ENCODE measurements at regions not wholly inside any gene's neighbourhood (a gene's known extent, or its start where the extent isn't known, plus 50 kb on each side); places are given as distances from the start of the nearest gene placed in this dataset.

DNA sequence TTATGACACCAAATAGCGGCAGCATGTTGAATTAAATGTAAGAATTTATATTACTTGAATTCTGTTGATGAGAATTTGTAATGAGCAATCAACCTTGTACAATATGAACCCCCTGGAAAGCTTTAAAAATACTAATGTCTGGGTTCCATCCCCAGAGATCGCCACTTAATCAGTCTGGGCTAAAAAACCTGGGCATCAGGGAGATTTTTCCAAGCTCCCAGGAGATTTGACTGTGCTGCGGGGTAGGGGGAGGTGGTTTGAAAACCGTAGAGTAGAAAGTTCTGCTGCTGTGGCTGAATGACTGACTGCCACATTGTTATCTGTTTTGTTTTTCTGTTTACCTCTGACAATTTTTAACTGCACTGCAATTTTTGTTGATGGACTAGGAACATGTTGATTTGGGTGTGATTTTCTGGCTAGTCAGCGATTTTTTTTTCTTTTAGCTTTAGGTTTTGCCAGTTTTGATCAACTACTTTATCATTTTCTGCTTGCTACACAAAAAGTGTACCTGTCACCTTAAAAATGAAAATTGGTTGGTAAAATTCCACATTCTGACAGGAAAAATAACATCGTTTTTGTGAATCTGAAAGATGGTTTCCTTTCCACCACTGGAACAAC is 79.3 kb downstream of the PCTP start:
- H3K4me3 ChIP-seq (ENCODE audit: low read length), result no peak overlapping the region

DNA sequence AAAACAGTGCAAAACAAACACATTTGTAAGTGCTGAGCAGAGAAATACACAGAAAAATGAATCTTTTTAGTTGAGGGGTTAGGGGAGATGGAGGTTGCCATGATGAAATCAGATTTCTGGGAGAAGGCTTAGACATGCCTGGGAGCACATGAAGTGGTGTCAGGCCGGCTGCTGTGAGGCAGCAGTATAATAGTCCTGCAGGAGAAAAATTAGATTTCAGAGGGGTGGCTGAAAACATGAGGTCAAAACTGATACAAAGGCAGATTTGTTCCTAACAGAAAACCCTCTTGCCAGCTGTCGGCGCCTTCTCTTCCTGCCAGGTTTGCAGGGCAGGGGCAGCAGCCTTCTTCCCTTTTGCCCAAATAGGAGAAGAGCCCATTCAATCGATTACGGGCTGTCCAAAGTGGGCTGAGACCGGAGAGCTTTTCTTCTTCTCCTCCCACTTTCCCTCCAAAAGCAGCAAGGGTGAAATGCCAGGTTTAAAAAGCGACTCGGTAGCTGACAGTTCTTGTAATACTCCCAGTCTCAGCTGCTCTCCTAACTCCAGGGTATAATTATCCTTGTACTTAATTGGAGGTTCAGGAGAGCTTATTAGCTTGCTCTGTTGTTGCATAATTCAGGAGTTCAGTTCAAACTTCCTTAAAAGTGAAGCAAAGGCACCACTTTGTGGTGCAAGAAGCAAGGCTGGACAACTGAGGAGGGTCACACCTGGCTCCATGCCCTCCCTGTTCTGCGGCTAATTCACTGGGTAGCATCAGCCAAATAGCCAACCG is 80.0 kb downstream of the PCTP start:
- H3K4me3 ChIP-seq (ENCODE audit: low read length), result no peak overlapping the region
- no peak for DNase-seq (ENCODE audit: low read depth, low spot score)

More for the DNA sequence above, 79.3 kb downstream of the PCTP start:
- no peak for DNase-seq (ENCODE audit: low read depth, low spot score)

DNA sequence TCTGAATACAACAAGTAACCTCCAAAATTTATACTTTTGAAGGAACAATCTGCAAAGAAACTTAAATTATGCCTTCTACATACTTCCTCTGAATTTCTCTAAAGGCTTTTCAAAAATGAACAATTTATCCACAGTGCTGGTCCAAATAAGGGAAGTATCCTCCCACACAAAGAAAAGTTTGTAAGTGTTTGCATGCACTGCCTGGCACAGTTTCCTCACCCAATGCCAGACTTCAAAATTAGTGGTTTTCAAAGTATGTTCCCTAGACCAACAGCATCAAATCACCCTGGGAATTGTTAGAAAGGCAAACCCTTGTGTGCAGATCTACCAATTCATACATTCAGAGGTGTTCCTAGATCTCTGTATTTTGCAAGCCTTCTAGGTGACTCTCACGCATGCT is 82.5 kb downstream of the PCTP start:
- no peak for DNase-seq (ENCODE audit: low read depth, low spot score)
- H3K4me3 ChIP-seq (ENCODE audit: low read length), result no peak overlapping the region

DNA sequence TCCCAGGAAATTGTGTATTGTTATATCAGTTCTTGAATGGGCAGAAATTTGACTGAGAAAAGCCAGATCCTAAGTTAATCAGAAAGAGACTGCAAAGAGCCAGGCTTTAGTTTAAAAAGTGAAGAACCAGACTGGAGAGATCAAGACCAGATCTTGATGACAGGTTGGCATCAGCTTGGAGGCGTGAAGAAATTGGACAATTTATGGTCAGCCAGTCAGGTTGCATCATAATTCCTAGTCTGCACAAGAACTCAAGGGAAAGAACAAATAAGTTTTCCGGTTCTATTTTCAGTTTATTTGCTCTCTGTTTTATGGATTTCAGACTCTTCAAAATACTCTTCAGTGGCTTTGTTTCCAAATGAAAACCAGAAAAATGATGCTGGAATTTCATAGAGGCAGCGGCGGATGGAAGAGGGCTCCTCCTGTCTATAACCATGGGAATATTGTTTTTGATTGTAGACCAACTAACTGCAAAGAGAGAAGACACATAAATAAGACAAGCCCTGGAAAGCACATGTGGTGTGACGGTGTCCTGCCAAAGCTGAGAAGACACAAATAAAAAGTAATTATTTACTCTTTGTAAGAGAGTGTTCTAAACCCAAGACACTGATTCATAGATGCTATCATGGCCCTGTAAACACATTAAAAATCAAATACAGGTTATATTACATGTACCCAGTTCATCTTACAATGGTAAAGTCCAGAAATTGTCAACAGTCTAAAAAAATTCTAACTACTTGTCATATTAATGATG is 91.7 kb downstream of the PCTP start:
- H3K4me3 ChIP-seq (ENCODE audit: low read length), result no peak overlapping the region
- no peak for DNase-seq (ENCODE audit: low read depth, low spot score)

DNA sequence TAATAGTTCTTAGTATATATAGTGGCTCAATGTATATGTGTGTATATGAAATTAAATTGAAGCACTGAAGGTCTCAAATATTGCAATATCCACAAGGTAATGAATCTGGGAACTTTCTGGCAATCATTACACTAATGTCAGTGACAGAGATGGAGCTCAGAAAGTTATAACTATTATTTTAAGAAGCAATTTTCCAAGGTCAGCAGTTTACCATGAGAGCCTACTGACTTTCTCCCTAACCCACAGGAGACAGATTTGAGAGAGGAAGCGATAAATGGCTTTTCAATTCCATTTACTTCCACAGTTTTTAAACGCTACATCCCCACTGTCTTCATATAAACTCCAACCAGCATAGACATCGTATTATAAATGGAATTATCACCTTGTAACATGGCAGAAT is 92.9 kb downstream of the PCTP start:
- H3K4me3 ChIP-seq (ENCODE audit: low read length), result no peak overlapping the region
- DNase-seq (ENCODE audit: low read depth, low spot score), result no peak

DNA sequence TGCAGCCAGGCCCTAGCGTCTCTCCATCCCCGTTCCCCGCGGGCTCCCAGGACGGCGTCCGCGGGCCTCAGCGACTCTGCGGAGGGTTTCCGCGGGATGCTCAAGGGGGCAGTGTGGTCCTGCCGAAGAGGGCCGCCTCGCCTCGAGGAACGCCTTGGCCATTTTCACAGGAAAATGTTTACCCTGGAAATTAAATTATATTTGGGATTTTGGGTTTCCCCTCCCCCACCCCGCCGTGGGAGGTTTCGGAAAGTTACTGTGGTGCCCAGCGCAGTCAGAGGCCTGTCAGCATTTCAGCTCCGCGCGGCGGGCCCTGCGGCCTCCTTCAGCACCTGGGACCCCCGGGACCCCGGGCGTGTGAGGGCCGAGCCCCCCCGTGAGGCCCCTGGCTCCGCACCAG is 94.5 kb downstream of the PCTP start:
- no peak for DNase-seq (ENCODE audit: low read depth, low spot score)
- H3K4me3 ChIP-seq (ENCODE audit: low read length), result no peak overlapping the region

DNA sequence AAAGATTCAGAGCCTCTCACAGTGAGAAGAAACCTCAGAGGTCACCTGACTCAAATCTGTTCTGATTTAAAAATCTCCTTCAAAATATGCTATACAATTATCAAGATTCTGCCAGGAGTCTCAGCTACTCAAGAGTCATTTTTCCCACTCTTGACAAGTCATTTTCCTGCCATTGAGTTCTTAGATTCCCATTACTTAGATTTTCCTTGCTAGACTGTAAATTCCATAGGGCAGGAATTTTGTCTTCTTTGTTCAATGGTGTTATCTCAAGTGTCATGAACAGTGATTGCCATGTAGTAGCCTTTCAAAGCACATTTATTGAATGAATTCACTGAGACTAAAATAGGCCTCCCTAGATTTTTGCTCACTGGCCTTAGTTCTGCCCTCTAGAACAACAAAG is 95.9 kb downstream of the PCTP start:
- H3K4me3 ChIP-seq (ENCODE audit: low read length), result no peak overlapping the region
- DNase-seq (ENCODE audit: low read depth, low spot score), result no peak

DNA sequence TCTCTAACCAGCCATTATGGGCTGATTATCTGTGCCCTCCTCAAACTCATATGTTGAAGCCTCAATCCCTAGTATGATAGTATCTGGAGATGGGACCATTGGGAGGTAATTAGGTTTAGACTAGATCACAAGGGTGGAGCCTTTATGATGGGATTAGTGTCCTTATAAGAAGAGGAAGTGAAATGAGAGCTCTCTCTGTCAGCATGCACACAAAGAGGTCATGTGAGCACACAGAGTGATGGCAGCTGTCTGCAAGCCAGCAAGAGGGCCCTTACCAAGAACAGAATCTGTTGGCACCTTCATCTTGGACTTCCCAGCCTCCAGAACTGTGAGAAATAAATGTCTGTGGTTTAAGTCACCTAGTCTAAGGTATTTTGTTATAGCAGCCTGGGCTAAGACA is 101.9 kb downstream of the PCTP start:
- DNase-seq (ENCODE audit: low read depth, low spot score), result peak; percentile 5
- no peak overlapping the region for H3K4me3 ChIP-seq (ENCODE audit: low read length)

DNA sequence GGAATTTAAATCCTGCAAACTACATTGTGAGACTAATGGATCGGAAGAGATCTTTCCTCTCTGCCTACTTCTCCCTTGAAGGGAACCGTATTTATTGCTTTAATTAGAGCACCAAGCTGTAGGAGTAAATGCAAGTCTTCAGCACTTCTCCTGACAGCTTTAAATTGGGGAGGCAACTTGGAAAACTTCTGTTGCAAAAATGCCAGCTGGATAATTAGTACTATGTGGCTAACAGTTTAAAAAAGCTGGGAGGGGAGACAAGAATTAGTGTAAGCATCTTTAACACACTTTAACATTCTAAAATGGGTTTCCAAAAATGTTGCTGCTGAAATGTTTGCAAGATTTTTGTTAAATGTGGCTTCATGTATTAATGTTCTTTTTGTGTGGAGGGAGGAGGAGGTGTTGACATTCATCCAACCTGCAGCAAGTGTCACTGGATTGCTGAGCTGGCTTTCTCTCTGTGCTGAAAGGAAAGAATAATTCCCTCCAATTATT is 108.5 kb downstream of the PCTP start:
- no peak for DNase-seq (ENCODE audit: low read depth, low spot score)
- no peak overlapping the region for H3K4me3 ChIP-seq (ENCODE audit: low read length)

DNA sequence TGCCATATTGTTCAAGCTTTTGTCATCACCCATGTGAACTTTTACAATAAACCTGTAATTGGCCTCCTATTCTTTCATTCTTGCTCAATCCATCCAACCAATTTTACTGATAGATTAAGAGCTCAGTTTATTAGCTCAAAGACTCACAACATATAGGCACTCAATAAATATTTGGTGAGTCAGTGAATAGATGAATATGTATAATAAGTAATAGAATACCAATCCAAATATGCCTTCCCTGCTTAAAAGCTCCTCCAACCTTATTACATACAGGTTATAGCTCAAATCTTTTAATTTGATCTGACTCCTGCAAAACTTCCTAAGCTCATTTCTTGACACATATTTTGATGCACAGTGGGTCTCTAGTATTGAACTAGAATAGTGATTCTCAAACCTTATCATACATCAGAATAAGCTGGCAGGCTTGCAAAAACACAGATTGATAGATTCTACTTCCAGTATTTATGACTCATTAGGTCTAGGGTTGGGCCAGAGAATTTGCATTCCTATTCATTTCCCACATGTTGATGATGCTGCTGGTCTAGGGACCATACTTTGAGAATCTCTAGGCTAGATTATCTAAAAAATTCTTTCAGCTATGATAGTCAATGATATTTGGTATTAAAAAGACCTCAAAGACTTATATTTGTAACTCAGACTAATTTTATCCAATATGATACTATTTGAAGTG is 114.4 kb downstream of the PCTP start:
- H3K4me3 ChIP-seq (ENCODE audit: low read length), result no peak overlapping the region
- DNase-seq (ENCODE audit: low read depth, low spot score), result no peak

DNA sequence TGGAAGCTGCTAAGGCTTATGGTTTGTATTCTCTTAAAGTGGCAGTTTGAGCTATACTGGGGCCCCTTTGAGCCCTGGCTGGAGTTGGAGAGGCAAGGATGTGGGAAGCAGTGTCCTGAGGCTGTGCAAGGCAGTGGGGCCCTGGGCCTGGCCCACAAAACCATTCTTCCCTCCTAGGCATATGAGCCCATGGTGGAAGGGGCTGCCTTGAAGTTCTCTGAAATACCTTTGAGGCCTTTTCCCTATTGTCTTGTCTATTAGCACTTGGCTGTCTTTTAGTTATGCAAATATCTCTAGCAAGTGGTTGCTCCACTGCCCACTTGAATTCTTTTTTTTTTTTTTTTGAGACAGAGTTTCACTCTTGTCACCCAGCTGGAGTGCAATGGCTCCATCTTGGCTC is 119.2 kb downstream of the PCTP start:
- H3K4me3 ChIP-seq (ENCODE audit: low read length), result no peak overlapping the region
- no peak for DNase-seq (ENCODE audit: low read depth, low spot score)

DNA sequence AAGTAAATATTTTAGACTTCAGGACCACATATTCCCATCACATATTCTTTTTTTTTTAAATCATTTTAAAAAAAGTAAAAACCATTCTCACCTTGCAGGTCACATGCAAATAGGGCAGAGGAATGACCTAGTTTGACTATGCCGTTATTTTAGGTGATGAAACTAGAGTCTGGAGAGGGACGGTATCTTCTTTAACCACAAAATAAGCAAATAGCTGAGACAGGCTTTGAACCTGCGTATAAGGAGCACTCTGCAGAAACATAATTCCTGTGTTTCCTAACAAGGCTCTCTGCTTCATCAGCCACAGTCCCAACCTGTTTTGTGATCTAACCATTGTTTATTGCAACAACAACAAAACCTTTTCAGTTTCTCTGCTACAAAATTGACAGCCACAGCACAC is 121.5 kb downstream of the PCTP start:
- no peak overlapping the region for H3K4me3 ChIP-seq (ENCODE audit: low read length)

DNA sequence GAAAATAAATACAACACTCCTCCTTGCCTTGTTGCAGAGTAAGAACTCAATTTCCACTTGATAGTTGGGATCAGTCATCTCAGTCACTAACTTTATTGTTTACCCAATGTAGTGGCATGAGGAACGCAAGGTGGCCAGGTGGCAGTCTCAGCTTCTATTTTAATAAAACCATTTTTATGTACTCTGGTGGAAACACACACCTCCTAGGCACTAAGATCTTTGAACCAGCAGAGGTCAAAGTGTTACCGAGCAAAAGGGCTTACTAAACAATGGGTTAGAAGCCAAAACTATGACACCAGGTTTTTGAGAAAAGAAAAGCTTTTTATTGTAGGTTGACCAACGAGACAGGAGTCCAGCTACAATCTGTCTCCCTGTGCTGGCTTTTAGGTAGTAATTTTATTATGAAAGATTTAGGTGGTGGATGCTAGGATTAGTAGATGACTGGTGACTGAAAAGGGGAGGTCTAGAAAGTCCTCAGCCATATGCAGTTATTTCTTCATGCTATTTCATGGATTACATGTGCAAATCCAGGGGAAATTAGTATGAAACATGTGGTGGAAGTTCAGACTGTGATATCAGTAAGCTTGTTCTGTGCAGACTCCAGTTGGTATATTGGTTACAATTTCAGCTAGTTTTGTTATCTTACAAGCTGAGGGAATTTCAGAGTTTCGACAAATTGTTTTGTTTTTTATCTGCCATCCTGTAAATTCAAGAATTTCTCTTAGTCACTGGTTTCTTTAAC is 122.3 kb downstream of the PCTP start:
- H3K4me3 ChIP-seq (ENCODE audit: low read length), result no peak overlapping the region
- no peak for DNase-seq (ENCODE audit: low read depth, low spot score)

More for the DNA sequence above, 121.5 kb downstream of the PCTP start:
- DNase-seq (ENCODE audit: low read depth, low spot score), result no peak

DNA sequence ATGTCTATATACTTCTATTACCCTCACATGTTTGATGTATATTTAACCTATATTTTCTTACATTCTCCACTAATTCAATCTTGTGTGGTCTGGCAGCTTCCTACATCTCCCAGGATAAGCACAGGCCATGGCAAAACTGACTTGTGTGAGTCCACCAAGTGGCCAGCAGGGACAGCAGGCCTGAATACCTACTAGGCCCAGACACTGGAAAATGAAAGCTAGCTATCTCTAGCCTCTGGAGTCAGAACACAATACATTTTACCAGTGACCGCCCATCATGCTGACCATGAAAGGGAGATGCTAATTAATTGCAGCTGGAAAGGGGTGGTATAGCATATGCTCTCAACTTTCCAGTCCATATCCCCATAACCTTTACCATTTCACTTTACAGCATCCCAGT is 132.3 kb downstream of the PCTP start:
- H3K4me3 ChIP-seq (ENCODE audit: low read length), result no peak overlapping the region

DNA sequence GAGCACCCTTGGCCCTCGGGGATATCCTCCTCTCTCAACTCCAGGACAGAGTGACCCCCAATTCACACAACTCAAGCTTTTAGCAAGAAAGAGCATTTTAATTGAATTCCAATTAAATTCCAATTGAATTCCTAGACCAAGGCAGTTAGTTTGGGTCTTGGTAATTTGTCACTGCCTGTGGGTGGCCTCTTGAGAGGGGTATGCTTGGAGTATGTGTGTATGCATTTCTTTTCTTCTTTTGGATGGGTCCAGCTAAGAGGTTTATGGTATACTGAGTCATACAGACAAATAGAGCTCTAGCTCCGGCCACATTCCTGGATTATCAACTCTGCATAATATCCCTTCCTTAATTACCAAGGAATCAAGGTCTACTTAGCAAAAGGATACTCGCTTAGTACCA is 136.7 kb downstream of the PCTP start:
- DNase-seq (ENCODE audit: low read depth, low spot score), result no peak
- no peak overlapping the region for H3K4me3 ChIP-seq (ENCODE audit: low read length)

More for the DNA sequence above, 132.3 kb downstream of the PCTP start:
- no peak for DNase-seq (ENCODE audit: low read depth, low spot score)

DNA sequence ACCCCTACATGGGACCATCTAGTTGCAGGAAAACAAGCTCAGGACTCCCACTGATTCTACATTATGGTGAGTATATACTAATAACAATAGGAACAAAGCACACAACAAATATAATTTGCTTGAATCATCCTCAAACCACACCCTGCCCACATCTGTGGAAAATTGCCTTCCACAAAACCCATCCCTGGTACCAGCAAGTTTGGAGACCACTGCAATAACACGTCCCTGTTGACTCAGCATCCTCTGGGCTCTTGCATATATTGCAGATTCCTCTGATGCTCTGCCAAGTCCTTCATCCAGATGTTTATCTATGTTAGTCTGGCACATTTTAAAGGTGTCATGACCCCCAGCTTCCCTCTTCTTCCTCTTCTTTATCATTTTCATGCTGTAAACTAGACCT is 138.4 kb downstream of the PCTP start:
- peak; percentile 10 for DNase-seq (ENCODE audit: low read depth, low spot score)

DNA sequence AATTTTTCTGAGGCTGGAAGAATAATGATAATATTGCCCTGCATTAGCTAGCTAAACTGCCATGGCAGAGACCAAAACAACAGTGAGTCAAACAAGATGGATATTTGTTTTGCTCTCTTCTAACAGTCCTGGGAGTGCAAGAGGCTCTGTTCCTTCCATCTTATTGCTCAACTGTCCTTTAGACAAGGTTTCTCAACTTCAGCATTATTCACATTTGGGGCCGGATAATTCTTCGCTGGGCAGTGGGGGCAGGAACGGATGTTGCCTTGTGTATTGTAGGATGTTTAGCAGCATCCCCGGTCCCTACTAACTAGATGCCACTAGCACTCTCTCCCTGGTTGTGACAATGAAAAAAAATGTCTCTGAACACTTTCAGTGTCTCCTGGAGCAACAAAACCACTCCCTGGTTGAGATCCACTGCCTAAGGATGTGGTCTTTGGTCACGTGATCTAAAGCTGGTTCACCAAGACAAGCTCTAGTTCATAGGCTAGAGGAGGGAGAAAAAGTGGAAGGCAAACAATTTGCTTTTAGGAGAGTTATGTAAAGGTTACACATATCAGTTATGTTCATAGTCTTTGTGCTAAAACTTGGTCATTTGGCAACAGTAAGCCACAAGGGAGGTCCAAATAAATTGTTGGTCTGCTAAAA is 144.4 kb downstream of the PCTP start:
- peak; percentile 93 for DNase-seq (ENCODE audit: low read depth, low spot score)
- H3K4me3 ChIP-seq (ENCODE audit: low read length), result no peak overlapping the region

More for the DNA sequence above, 138.4 kb downstream of the PCTP start:
- no peak overlapping the region for H3K4me3 ChIP-seq (ENCODE audit: low read length)

DNA sequence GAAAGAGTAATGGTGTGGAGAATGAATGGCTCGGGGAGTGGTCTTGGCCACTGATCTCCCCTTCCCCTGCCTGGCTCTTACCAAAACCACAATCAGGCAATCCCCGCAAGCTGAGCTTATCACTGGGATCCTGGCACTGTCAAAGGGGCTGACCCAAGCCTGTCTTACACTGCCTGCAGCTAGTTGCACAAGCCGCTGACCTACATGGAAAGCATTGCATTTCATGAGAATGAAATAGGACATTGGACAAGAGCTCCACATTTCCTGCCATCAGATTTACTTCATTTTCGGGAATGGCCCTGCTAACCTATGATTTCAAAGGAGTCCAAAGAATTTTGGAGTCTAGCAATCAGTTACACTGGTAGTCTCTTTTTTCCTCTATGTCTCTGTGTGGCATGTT is 146.4 kb downstream of the PCTP start:
- DNase-seq (ENCODE audit: low read depth, low spot score), result no peak
- no peak overlapping the region for H3K4me3 ChIP-seq (ENCODE audit: low read length)

Measured in Jurkat, Clone E6-1 (cell line).